Lower lobe of right lung (tissue), 2 donors: ENCODE measurements at regions not wholly inside any gene's neighbourhood (a gene's known extent, or its start where the extent isn't known, plus 50 kb on each side); places are given as distances from the start of the nearest gene placed in this dataset.

ENCODE experiments used
- ATAC-seq, 2 donors: fragments of 200-7000 bp; cut with Tn5 transposase; one replicate each; pipeline ENCODE4 v1.9.1; 2020 to 2022; ENCODE audit warnings: mild to moderate bottlenecking in 2 of 2, moderate library complexity in 2 of 2
- DNase-seq: peaks from one replicate; pipeline ENCODE4 v3.0.0-alpha.2; 2020
- H3K27ac ChIP-seq: fragments of 200-600 bp; one replicate; pipeline ENCODE4 v1.8.0; 2022
- H3K27me3 ChIP-seq: fragments of 200-600 bp; one replicate; pipeline ENCODE4 v1.8.0; 2022; ENCODE audit warnings: low read depth
- H3K36me3 ChIP-seq: fragments of 200-600 bp; one replicate; pipeline ENCODE4 v1.8.0; 2022; ENCODE audit warnings: mild to moderate bottlenecking
- H3K4me1 ChIP-seq: fragments of 200-600 bp; one replicate; pipeline ENCODE4 v1.8.0; 2022
- H3K4me3 ChIP-seq: fragments of 200-600 bp; one replicate; pipeline ENCODE4 v1.8.0; 2022; ENCODE audit warnings: mild to moderate bottlenecking
- H3K9me3 ChIP-seq: fragments of 200-600 bp; one replicate; pipeline ENCODE4 v1.8.0; 2022
- CTCF ChIP-seq: fragments of 200-600 bp; IDR thresholded peaks from one replicate; pipeline ENCODE4 v1.8.0; 2022; ENCODE audit warnings: antibody characterized with exemption, mild to moderate bottlenecking
- intact Hi-C: fragments of 100-400 bp; cut with DNase I; formaldehyde crosslinking; loops from one replicate; pipeline ENCODE4 v1.11.0; 2022
- donor health status: DM: no; HTN: yes; CAD: no; lungs with severe emphysema.

- no peak overlapping the region for H3K27ac ChIP-seq
- intact Hi-C loops = no loop called here
- TF ChIP-seq CTCF = no peak
- ATAC-seq (no peak), DNase-seq (no peak)
- H3K4me1 ChIP-seq = no peaks in the 10 kb centered on the region
- H3K9me3 ChIP-seq = no peaks in the 10 kb centered on the region
- H3K27me3 ChIP-seq = no peaks in the 10 kb centered on the region
- no peak overlapping the region for H3K4me3 ChIP-seq
- H3K36me3 ChIP-seq = no peaks in the 10 kb centered on the region
These were observed 317.3 kb downstream of the AJAP1 start for GRCh38 chr1:4971666-4972065.

- no peaks in the 10 kb centered on the region for H3K36me3 ChIP-seq
- no peak overlapping the region for H3K4me3 ChIP-seq
- DNase-seq = no peak
- H3K27me3 ChIP-seq = no peaks in the 10 kb centered on the region
- no peaks in the 10 kb centered on the region for H3K9me3 ChIP-seq
- H3K27ac ChIP-seq = no peak overlapping the region
- no peaks in the 10 kb centered on the region for H3K4me1 ChIP-seq
- TF ChIP-seq CTCF = no peak
- intact Hi-C loops = no loop called here
- ATAC-seq = no peak
These were observed 316.1 kb downstream of the AJAP1 start for GRCh38 chr1:4970532-4970931.

- ATAC-seq (no peak), DNase-seq (no peak)
- peaks cover 4% of the 10 kb centered on the region for H3K27me3 ChIP-seq
- H3K4me1 ChIP-seq = no peaks in the 10 kb centered on the region
- H3K4me3 ChIP-seq = no peak overlapping the region
- H3K36me3 ChIP-seq = no peaks in the 10 kb centered on the region
- H3K9me3 ChIP-seq = no peaks in the 10 kb centered on the region
- H3K27ac ChIP-seq = no peak overlapping the region
- intact Hi-C loops = no loop called here
- TF ChIP-seq CTCF = no peak
These were observed 315.2 kb downstream of the AJAP1 start for GRCh38 chr1:4969556-4970129.

- TF ChIP-seq CTCF = no peak
- intact Hi-C loops = no loop called here
- Histone ChIP-seq H3K4me3 (no peak overlapping the region), H3K27ac (no peak overlapping the region), H3K27me3 (peaks cover 9% of the 10 kb centered on the region), H3K36me3 (no peaks in the 10 kb centered on the region), H3K9me3 (no peaks in the 10 kb centered on the region), H3K4me1 (no peaks in the 10 kb centered on the region)
- ATAC-seq (no peak), DNase-seq (no peak)
These were observed 311.1 kb downstream of the AJAP1 start for GRCh38 chr1:4965346-4966075.

GRCh38 chr1:4964634-4965345 lies 310.4 kb downstream of the AJAP1 start:
- ATAC-seq (no peak), DNase-seq (no peak)
- H3K9me3 ChIP-seq = no peaks in the 10 kb centered on the region
- no peaks in the 10 kb centered on the region for H3K4me1 ChIP-seq
- intact Hi-C loops = no loop called here
- no peak overlapping the region for H3K27ac ChIP-seq
- H3K36me3 ChIP-seq = no peaks in the 10 kb centered on the region
- TF ChIP-seq CTCF = no peak
- H3K27me3 ChIP-seq = peaks cover 9% of the 10 kb centered on the region
- H3K4me3 ChIP-seq = no peak overlapping the region
